Fibroblast of lung (primary cell): ENCODE measurements at regions not wholly inside any gene's neighbourhood (a gene's known extent, or its start where the extent isn't known, plus 50 kb on each side); places are given as distances from the start of the nearest gene placed in this dataset.

Experiments used
- EZH2 ChIP-seq: IDR thresholded peaks from 2 replicates; pipeline ENCODE4 v1.5.1; 2012; ENCODE audit warnings: low read length, control low read depth, mild to moderate bottlenecking; ENCODE audit errors: missing control alignments
- TF ChIP-seq, protein P1 (sequence below), 2 donors: IDR thresholded peaks in 1 of 2; conservative IDR thresholded peaks in 1 of 2; 1 replicate in 1 of 2; 2 replicates in 1 of 2; pipeline ENCODE4 v1.5.1; 2011 to 2012; ENCODE audit warnings: low read length in 2 of 2, control low read depth in 1 of 2, inconsistent platforms in 1 of 2, low read depth in 1 of 2, mild to moderate bottlenecking in 1 of 2

DNA sequence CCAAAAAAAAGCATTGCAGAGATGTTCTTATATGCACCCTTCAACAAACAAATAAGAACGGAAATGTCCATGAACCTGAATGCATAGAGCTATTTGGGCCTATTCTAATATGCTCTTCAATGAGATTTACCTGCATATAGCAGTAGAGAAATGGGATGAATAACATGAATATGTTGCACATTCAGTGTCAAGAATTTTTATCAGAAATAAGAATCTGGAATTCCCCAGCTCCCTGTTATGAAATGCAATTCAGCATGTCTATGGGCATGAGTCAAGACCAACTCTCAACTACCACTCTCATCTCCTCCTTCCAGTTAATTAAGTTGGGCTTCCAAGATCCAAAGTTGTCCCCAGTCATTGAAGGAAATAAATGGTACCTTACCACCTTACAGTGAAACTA, 133.7 kb upstream of the ALCAM start:
- TF ChIP-seq, protein P1, sequence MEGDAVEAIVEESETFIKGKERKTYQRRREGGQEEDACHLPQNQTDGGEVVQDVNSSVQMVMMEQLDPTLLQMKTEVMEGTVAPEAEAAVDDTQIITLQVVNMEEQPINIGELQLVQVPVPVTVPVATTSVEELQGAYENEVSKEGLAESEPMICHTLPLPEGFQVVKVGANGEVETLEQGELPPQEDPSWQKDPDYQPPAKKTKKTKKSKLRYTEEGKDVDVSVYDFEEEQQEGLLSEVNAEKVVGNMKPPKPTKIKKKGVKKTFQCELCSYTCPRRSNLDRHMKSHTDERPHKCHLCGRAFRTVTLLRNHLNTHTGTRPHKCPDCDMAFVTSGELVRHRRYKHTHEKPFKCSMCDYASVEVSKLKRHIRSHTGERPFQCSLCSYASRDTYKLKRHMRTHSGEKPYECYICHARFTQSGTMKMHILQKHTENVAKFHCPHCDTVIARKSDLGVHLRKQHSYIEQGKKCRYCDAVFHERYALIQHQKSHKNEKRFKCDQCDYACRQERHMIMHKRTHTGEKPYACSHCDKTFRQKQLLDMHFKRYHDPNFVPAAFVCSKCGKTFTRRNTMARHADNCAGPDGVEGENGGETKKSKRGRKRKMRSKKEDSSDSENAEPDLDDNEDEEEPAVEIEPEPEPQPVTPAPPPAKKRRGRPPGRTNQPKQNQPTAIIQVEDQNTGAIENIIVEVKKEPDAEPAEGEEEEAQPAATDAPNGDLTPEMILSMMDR (conservative IDR thresholded peaks at IDR 0.05 in 1 of 2, IDR thresholded peaks at IDR 0.05 in 1 of 2; ENCODE audit: low read depth in 1 of 2, low read length in 2 of 2), result no peak
- TF ChIP-seq EZH2, result no peak
